Keratinocyte (primary cell): ENCODE measurements at regions not wholly inside any gene's neighbourhood (a gene's known extent, or its start where the extent isn't known, plus 50 kb on each side); places are given as distances from the start of the nearest gene placed in this dataset.

Experiments
- DNase-seq: peaks from one replicate; pipeline ENCODE4 v3.0.0-alpha.2; 2011; ENCODE audit warnings: low read depth, missing footprints, low spot score
- FAIRE-seq: peaks from 2 replicates; lab custom pipeline; 2011; peaks lifted over from hg19 to GRCh38; lab: Jason Lieb, UNC
- H2AFZ ChIP-seq: 2 replicates; pipeline ENCODE4 v1.6.0; 2012; ENCODE audit warnings: low read length, control low read depth, inconsistent platforms; ENCODE audit not compliant: control insufficient read depth
- H3K27ac ChIP-seq: 2 replicates; pipeline ENCODE4 v1.5.1; 2011; ENCODE audit warnings: low read length; ENCODE audit not compliant: control insufficient read depth, insufficient read depth
- H3K27me3 ChIP-seq: 3 replicates; pipeline ENCODE4 v1.6.0; 2011; ENCODE audit warnings: low read length; ENCODE audit not compliant: control insufficient read depth, insufficient read depth; ENCODE audit errors: extremely low read depth
- H3K36me3 ChIP-seq, 2 experiments: 2 replicates in 1 of 2; 3 replicates in 1 of 2; pipeline ENCODE4 v1.5.1; 2011; ENCODE audit warnings: low read length in 2 of 2, mild to moderate bottlenecking in 1 of 2; ENCODE audit not compliant: control insufficient read depth in 2 of 2, insufficient read depth in 2 of 2; ENCODE audit errors: extremely low read depth in 1 of 2
- H3K4me1 ChIP-seq: 3 replicates; pipeline ENCODE4 v1.5.1; 2011; ENCODE audit warnings: low read length; ENCODE audit not compliant: control insufficient read depth, insufficient read depth; ENCODE audit errors: extremely low read depth
- H3K4me2 ChIP-seq: 3 replicates; pipeline ENCODE4 v1.6.0; 2011; ENCODE audit warnings: low read depth, low read length; ENCODE audit not compliant: control insufficient read depth, insufficient read depth; ENCODE audit errors: extremely low read depth
- H3K4me3 ChIP-seq, 3 experiments: fragments of 200-600 bp in 1 of 3; sonication (generic) in 1 of 3; 2 replicates in 2 of 3; 3 replicates in 1 of 3; pipeline ENCODE4 v1.5.1; 2011 to 2016; ENCODE audit warnings: low read length in 3 of 3, mild to moderate bottlenecking in 3 of 3, control low read depth in 2 of 3, inconsistent platforms in 1 of 3, low read depth in 1 of 3, mixed read lengths in 1 of 3, mixed run types in 1 of 3, moderate library complexity in 1 of 3; ENCODE audit not compliant: control insufficient read depth in 2 of 3, insufficient read depth in 2 of 3; ENCODE audit errors: extremely low read depth in 1 of 3
- H3K79me2 ChIP-seq: 2 replicates; pipeline ENCODE4 v1.6.0; 2012; ENCODE audit warnings: low read length; ENCODE audit not compliant: control insufficient read depth, insufficient read depth
- H3K9ac ChIP-seq: 3 replicates; pipeline ENCODE4 v1.6.0; 2011; ENCODE audit warnings: low read length; ENCODE audit not compliant: control insufficient read depth, insufficient read depth; ENCODE audit errors: extremely low read depth
- H3K9me1 ChIP-seq: 3 replicates; pipeline ENCODE4 v1.6.0; 2011; ENCODE audit warnings: low read length; ENCODE audit not compliant: control insufficient read depth, insufficient read depth; ENCODE audit errors: extremely low read depth
- H3K9me3 ChIP-seq: 2 replicates; pipeline ENCODE4 v1.5.1; 2012; ENCODE audit warnings: low read depth, low read length; ENCODE audit not compliant: control insufficient read depth
- H4K20me1 ChIP-seq: 3 replicates; pipeline ENCODE4 v1.6.0; 2011; ENCODE audit warnings: low read length; ENCODE audit not compliant: control insufficient read depth, insufficient read depth; ENCODE audit errors: extremely low read depth
- CTCF ChIP-seq, 3 experiments: IDR thresholded peaks in 1 of 3; conservative IDR thresholded peaks in 1 of 3; optimal IDR thresholded peaks in 1 of 3; 2 replicates in 2 of 3; 3 replicates in 1 of 3; pipeline versions ENCODE3 to v1.5.1; 2011; ENCODE audit warnings: low read length in 3 of 3, mild to moderate bottlenecking in 3 of 3, moderate library complexity in 2 of 3, control low read depth in 1 of 3, inconsistent platforms in 1 of 3; ENCODE audit not compliant: insufficient read depth in 2 of 3; ENCODE audit errors: extremely low read depth in 1 of 3
- EZH2 ChIP-seq: IDR thresholded peaks from one replicate; pipeline ENCODE4 v1.6.1; 2012; ENCODE audit warnings: inconsistent platforms, mild to moderate bottlenecking, low read length, moderate library complexity
- dilution Hi-C: fragments of 300-500 bp; cut with MboI; formaldehyde crosslinking; loops from one replicate; pipeline ENCODE4 v1.7.0; 2020; ENCODE audit warnings: low sequenced_read_pairs; ENCODE audit not compliant: extremely low pct_ligation_motif_present

GRCh38 chr18:51250458-51251024, 53.1 kb upstream of the MEX3C start:
- no peak overlapping the region for H3K4me3 ChIP-seq
- dilution Hi-C loops, result no loop called here
- no peak overlapping the region for H3K27ac ChIP-seq
- no peak for TF ChIP-seq EZH2
- no peak for TF ChIP-seq CTCF (optimal IDR thresholded peaks at IDR 0.05 in 1 of 3, IDR thresholded peaks at IDR 0.05 in 1 of 3, conservative IDR thresholded peaks at IDR 0.05 in 1 of 3; ENCODE audit: extremely low read depth in 1 of 3, insufficient read depth in 2 of 3, low read length in 3 of 3)
- H3K9ac ChIP-seq, result no peak overlapping the region
- no peaks in the 10 kb centered on the region for H4K20me1 ChIP-seq
- no peaks in the 10 kb centered on the region for H3K9me3 ChIP-seq
- FAIRE-seq (no peak), DNase-seq (no peak)
- H2AFZ ChIP-seq, result no peak overlapping the region
- H3K4me2 ChIP-seq, result no peak overlapping the region
- H3K36me3 ChIP-seq, result no peaks in the 10 kb centered on the region
- H3K27me3 ChIP-seq, result no peaks in the 10 kb centered on the region
- H3K79me2 ChIP-seq, result no peaks in the 10 kb centered on the region
- no peaks in the 10 kb centered on the region for H3K4me1 ChIP-seq
- H3K9me1 ChIP-seq, result no peaks in the 10 kb centered on the region

GRCh38 chr18:51251625-51252024, 54.1 kb upstream of the MEX3C start:
- Histone ChIP-seq H3K27me3 (no peaks in the 10 kb centered on the region), H3K9ac (no peak overlapping the region), H3K4me2 (no peak overlapping the region), H4K20me1 (no peaks in the 10 kb centered on the region), H3K4me1 (no peaks in the 10 kb centered on the region), H3K9me3 (no peaks in the 10 kb centered on the region), H3K9me1 (no peaks in the 10 kb centered on the region), H2AFZ (no peak overlapping the region), H3K4me3 (no peak overlapping the region), H3K79me2 (no peaks in the 10 kb centered on the region), H3K36me3 (no peaks in the 10 kb centered on the region), H3K27ac (no peak overlapping the region)
- TF ChIP-seq EZH2 (no peak), CTCF (optimal IDR thresholded peaks at IDR 0.05 in 1 of 3, IDR thresholded peaks at IDR 0.05 in 1 of 3, conservative IDR thresholded peaks at IDR 0.05 in 1 of 3; ENCODE audit: extremely low read depth in 1 of 3, insufficient read depth in 2 of 3, low read length in 3 of 3) (no peak)
- FAIRE-seq (no peak), DNase-seq (no peak)
- dilution Hi-C loops, result no loop called here
